Lung (tissue), 11 donors: ENCODE measurements at regions not wholly inside any gene's neighbourhood (a gene's known extent, or its start where the extent isn't known, plus 50 kb on each side); places are given as distances from the start of the nearest gene placed in this dataset.

Experiments used
- ATAC-seq: fragments of 200-7000 bp; cut with Tn5 transposase; one replicate; pipeline ENCODE4 v1.9.1; 2020; ENCODE audit warnings: moderate number of reproducible peaks; ENCODE audit not compliant: insufficient read depth, low FRiP score
- DNase-seq, 3 donors: peaks; one replicate each; pipeline ENCODE4 v3.0.0-alpha.2; 2013 to 2017
- H3K27ac ChIP-seq, 2 donors: one replicate each; pipeline ENCODE4 v1.5.1; 2013; ENCODE audit warnings: mild to moderate bottlenecking in 2 of 2, moderate library complexity in 2 of 2, control low read depth in 1 of 2, inconsistent platforms in 1 of 2, low read depth in 1 of 2, low read length in 1 of 2
- H3K27me3 ChIP-seq, 3 donors: one replicate each; pipeline ENCODE4 v1.5.1; 2013; ENCODE audit warnings: low read length in 2 of 3; ENCODE audit not compliant: control insufficient read depth in 3 of 3, insufficient read depth in 3 of 3
- H3K36me3 ChIP-seq, 4 donors: one replicate each; pipeline ENCODE4 v1.5.1; 2013; ENCODE audit warnings: low read length in 4 of 4, mild to moderate bottlenecking in 1 of 4, moderate library complexity in 1 of 4; ENCODE audit not compliant: control insufficient read depth in 4 of 4, insufficient read depth in 4 of 4
- H3K4me1 ChIP-seq, 5 donors: one replicate each; pipeline ENCODE4 v1.5.1; 2013; ENCODE audit warnings: low read length in 5 of 5, mild to moderate bottlenecking in 2 of 5, moderate library complexity in 1 of 5; ENCODE audit not compliant: control insufficient read depth in 5 of 5, insufficient read depth in 5 of 5
- H3K4me3 ChIP-seq: one replicate; pipeline ENCODE4 v1.5.1; 2013; ENCODE audit warnings: mild to moderate bottlenecking, control low read depth, moderate library complexity
- H3K9ac ChIP-seq, 2 donors: one replicate each; pipeline ENCODE4 v1.5.1; 2013; ENCODE audit warnings: low read length in 2 of 2, control low read depth in 1 of 2; ENCODE audit not compliant: insufficient read depth in 1 of 2
- H3K9me3 ChIP-seq, 4 donors: one replicate each; pipeline ENCODE4 v1.5.1; 2013; ENCODE audit warnings: low read length in 3 of 4, mild to moderate bottlenecking in 1 of 4, moderate library complexity in 1 of 4; ENCODE audit not compliant: control insufficient read depth in 4 of 4, insufficient read depth in 3 of 4
- CTCF ChIP-seq: IDR thresholded peaks from 2 replicates; pipeline ENCODE4 v1.5.1; 2012; ENCODE audit warnings: mild to moderate bottlenecking; ENCODE audit errors: control extremely low read depth, extremely low read depth
- WGBS, 2 donors: extraction: QIAGEN DNeasy Blood & Tissue Kit; methylation state at CpG; one replicate each; pipeline ENCODE4 v1.1.7; 2013; 5-methylcytosine and 5-hydroxymethylcytosine counted together
- donor health status: control.
- donor health status: control.
- donor health status: Bipolar disorder and iron deficiency.
- donor health status: healthy.
- donor health status: DM: yes; HTN: yes; CAD: no.

GRCh38 chr13:34816908-34817665 lies 125.0 kb upstream of the NBEA start:
- WGBS, 2 donors = 52 to 63% methylated on average over 6 of the region's 6 CpGs
- Histone ChIP-seq H3K4me3 (no peak overlapping the region), H3K27ac (no peak overlapping the region), H3K9ac (no peak overlapping the region), H3K27me3 (no peaks in the 10 kb centered on the region), H3K9me3 (peaks cover 0 to 5% (median 0%) of the 10 kb centered on the region in 4 donors), H3K4me1 (peaks cover 0 to 5% (median 0%) of the 10 kb centered on the region in 5 donors), H3K36me3 (no peaks in the 10 kb centered on the region)
- ATAC-seq (no peak), DNase-seq (no peak)
- TF ChIP-seq CTCF = no peak

GRCh38 chr13:34822650-34823049 lies 119.4 kb upstream of the NBEA start:
- Histone ChIP-seq H3K9ac (no peak overlapping the region), H3K4me1 (no peaks in the 10 kb centered on the region), H3K9me3 (no peaks in the 10 kb centered on the region), H3K4me3 (no peak overlapping the region), H3K27me3 (no peaks in the 10 kb centered on the region), H3K36me3 (no peaks in the 10 kb centered on the region), H3K27ac (no peak overlapping the region)
- no peak for TF ChIP-seq CTCF
- 81 to 84% methylated on average over 1 of the region's 1 CpG for WGBS, 2 donors
- ATAC-seq (no peak), DNase-seq (no peak)

GRCh38 chr13:34826432-34826831 lies 115.6 kb upstream of the NBEA start:
- Histone ChIP-seq H3K27ac (no peak overlapping the region), H3K4me3 (no peak overlapping the region), H3K9me3 (no peaks in the 10 kb centered on the region), H3K4me1 (no peaks in the 10 kb centered on the region), H3K36me3 (no peaks in the 10 kb centered on the region), H3K9ac (no peak overlapping the region), H3K27me3 (no peaks in the 10 kb centered on the region)
- no peak for TF ChIP-seq CTCF
- ATAC-seq = no peak
- 62 to 73% methylated on average over 2 of the region's 2 CpGs for WGBS, 2 donors
- DNase-seq = no peak
